ENCODE measurements at regions not wholly inside any gene's neighbourhood (a gene's known extent, or its start where the extent isn't known, plus 50 kb on each side); places are given as distances from the start of the nearest gene placed in this dataset.

GRCh38 chr5:103374473-103374963, 116.0 kb downstream of the MACIR start:
- no peak for DNase-seq

GRCh38 chr5:103373597-103374472, 115.3 kb downstream of the MACIR start:
- DNase-seq, result no peak

- DNase-seq, result no peak
Measured at GRCh38 chr5:103371046-103371607, 112.6 kb downstream of the MACIR start.

- no peak for DNase-seq
Measured at GRCh38 chr5:103369125-103370120, 110.9 kb downstream of the MACIR start.

GRCh38 chr5:103367702-103368101, 109.1 kb downstream of the MACIR start:
- DNase-seq, result no peak

- no peak for DNase-seq
Measured at GRCh38 chr5:103366918-103367549, 108.5 kb downstream of the MACIR start.

- DNase-seq, result no peak
Measured at GRCh38 chr5:103364074-103364473, 105.5 kb downstream of the MACIR start.

- DNase-seq, result no peak
Measured at GRCh38 chr5:103362211-103362610, 103.6 kb downstream of the MACIR start.

- no peak for DNase-seq
Measured at GRCh38 chr5:103360475-103360874, 101.9 kb downstream of the MACIR start.

GRCh38 chr5:103358305-103358995, 99.9 kb downstream of the MACIR start:
- DNase-seq, result peak in 1 of 4 experiments; percentile 9

- no peak for DNase-seq
Measured at GRCh38 chr5:103357636-103358035, 99.1 kb downstream of the MACIR start.

- peak in 2 of 4 experiments; percentile 20 to 25 for DNase-seq
Measured at GRCh38 chr5:103356350-103357091, 98.0 kb downstream of the MACIR start.

GRCh38 chr5:103355579-103355978, 97.0 kb downstream of the MACIR start:
- DNase-seq, result no peak

- DNase-seq, result no peak
Measured at GRCh38 chr5:103354446-103354845, 95.9 kb downstream of the MACIR start.

GRCh38 chr5:103353581-103353980, 95.0 kb downstream of the MACIR start:
- DNase-seq, result no peak

GRCh38 chr5:103347716-103348423, 89.3 kb downstream of the MACIR start:
- DNase-seq, result no peak

GRCh38 chr5:103346162-103346748, 87.7 kb downstream of the MACIR start:
- no peak for DNase-seq

- peak in 1 of 4 experiments; percentile 41 for DNase-seq
Measured at GRCh38 chr5:103345461-103345860, 86.9 kb downstream of the MACIR start.

GRCh38 chr5:103340717-103341388, 82.3 kb downstream of the MACIR start:
- peak; percentile 17 to 63 (median 32) for DNase-seq
